GM18520 (cell line): ENCODE measurements at regions not wholly inside any gene's neighbourhood (a gene's known extent, or its start where the extent isn't known, plus 50 kb on each side); places are given as distances from the start of the nearest gene placed in this dataset.

Experiments
- ATAC-seq: cut with Tn5 transposase; IDR thresholded peaks from one replicate; pipeline ENCODE4 v1.9.1; 2021; ENCODE audit not compliant: unreplicated experiment

DNA sequence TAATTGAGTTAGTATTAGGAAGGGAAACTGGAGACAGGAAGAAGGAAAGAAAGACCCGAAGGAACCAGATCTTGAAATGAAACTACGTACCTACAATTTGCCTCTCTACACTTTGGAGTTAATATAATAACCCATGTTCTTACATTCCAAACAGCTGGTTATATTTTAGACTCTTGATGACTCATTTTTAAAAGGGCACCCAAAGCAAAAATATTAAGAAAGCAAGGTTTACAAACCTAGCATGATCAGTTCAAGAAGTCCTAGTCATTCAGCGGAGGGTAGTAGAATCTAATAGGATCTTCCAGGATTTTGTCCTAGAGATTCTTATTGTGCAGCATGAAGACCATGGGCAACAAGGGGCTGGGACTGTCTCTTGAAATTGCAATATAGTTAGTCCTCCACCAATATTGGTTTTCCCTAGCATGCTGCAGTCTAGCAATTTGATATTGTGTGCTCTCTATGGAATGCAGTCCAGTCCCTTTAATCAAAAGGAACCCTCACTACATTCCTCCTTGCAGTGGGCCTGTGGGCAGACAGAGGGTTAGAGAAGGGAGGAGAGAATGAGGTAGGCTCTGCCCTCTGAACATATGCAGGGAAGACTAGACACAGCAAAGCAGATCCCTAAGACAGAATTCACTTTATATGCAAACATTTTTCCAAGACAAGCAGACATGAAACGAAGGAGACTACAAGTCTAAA, 230.3 kb downstream of the INHBA start:
- no peak for ATAC-seq

DNA sequence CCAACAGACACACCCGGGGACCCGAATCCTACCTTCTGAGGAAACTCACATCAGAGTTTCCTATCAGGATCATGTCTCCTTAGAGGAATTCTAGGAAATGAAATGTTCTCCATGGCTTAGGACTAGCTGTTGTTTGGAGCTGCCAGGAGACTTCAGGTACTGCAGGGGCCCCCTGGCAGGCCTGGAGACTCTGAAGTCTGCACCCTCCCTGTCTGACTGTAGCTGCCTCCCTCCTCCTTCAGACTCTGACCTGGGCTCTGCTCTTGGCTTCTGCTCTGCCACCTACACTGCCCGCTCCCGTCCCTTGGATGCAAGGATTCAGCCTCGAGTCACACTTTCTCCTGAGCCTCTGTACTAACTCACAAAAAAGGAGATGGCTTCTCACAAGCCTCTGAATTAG, 232.8 kb downstream of the INHBA start:
- ATAC-seq: no peak

DNA sequence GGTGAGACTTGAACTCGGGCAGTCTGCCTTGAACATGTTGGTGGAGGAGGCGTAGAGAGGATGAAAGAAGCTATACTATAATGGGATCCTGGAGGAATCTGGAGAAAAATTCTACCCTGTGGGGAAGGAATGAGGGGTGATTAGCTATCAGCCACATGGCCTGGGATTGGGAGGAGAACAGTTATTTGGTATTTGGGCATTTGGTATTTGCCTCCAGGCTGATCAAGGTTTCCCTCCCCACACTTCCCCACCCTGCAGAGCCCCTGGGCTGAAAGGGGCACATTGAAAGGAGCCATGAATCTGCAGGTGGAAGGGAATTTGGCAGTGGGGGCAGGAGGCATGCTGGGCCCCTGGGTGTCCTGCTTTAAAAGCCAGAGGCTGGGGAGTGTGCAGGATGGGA, 235.3 kb downstream of the INHBA start:
- ATAC-seq: no peak

GRCh38 chr7:41466760-41467384, 236.0 kb downstream of the INHBA start:
- no peak for ATAC-seq

DNA sequence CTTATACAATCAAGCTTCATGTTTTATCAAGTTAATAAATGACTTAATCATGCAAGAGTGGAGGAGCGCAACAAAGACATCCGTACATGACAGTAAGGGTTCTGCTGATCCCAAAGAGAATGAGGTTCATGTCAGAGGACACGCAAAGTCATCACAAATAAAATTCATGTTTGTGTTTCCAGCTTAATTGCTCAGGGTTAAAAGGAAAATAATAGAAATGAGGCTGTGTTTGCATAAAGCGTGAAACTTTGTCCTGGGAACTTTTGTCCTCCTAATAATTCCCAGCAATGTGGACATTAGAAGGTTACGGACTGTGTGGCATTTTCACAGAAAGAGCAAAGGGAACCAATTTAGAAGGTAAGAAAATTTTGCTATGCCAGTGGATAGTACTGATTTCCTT, 237.3 kb downstream of the INHBA start:
- no peak for ATAC-seq

DNA sequence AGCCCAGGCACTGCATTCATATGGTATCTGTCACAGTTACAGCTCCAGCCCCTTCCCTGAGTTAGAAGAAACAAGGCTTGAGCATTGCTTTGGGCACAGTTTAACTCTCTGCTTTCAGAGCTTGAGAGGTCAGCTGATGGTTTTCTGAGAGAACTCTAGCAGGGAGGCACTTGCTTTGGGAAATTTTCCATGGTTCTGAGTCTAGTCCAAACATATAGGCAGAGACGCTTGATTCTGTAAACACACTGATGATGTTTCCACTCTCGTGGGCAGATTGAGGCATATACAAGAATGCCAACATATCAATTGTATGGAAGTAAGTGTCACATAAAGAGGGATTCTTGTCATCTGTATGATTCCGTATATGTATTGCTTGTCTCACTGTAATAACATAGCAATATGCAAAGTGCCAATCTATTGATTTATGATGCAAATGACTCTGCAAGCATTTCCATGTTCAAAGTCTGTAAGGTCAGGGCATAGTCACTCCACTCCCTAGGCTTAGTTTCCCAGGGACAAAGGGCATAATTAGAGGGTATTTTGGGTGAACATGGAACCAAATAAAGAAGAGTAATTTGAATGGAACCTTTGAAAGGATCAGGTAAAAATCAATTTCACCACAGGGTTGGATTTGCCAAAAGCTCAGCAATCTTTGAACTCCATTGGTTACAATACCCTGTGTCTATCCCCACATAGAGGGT, 239.0 kb downstream of the INHBA start:
- no peak for ATAC-seq

DNA sequence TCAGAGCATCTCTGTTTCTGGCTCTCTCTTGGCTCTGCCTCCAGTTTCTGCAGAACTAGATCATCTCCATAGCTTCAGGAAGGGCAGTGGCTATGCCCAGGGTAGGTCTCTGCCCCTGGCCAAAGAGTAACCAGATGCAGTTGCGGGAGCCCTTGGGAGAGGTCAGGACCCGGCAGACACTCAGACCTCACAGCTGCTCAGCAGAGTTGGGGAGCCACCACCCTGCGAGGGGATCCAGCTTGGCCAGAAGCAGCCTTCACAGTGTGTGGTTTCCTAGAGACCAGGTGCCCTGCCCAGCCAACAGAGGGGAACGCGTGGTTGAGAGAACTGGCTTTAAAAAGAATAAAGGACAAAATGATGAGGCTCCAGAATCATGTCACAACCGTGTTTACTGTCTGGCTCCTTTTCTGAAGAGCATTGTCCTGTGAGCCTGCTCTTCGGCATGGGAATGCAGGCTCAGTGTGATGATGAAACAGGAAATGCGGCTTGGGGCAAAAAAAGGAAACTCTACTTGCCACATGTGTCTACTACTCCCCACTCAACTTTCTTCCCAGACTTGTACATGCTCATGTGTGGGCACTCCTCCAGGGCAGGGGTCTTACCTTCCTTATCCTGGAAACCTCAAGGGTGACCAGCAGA, 243.1 kb downstream of the INHBA start:
- ATAC-seq: no peak

DNA sequence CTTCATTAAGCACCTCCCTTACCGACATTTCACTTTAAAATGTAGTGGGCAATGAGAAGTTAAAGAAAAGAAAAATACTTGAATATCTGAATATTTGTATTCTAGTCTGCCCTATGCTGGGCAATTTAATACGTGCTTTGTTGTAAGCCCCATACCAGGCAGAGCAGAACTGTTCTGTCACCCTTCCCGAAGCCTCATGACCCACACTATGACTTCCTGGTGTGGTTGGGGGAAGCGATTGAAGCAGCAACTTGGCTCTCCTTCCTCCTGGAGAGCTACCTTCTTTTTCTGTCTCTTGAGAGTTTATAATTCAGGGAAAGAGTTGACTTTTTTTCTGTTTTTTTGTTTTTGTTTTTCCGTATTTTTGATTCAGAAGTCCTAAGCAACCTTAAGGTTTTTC, 243.7 kb downstream of the INHBA start:
- ATAC-seq: no peak

- ATAC-seq: no peak
These were observed 245.0 kb downstream of the INHBA start for GRCh38 chr7:41457832-41458437.

DNA sequence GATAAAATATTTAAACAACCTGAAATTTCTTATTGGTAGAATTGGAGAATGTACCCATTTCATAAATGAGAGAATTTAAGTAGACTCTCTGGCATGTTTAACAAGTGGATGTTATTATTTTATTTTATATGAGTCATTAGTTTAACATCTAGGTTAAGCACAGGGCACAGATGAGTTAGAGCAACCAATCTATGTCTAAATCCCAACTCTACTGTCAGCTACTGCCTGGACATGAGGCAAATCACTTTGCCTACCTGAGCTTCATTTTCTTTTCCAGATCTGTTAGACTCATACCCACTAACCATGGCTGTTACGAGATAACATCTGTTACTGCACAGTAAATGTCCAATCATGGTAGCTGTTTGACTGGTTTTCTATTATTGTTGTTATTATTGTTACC, 251.1 kb downstream of the INHBA start:
- ATAC-seq: no peak

DNA sequence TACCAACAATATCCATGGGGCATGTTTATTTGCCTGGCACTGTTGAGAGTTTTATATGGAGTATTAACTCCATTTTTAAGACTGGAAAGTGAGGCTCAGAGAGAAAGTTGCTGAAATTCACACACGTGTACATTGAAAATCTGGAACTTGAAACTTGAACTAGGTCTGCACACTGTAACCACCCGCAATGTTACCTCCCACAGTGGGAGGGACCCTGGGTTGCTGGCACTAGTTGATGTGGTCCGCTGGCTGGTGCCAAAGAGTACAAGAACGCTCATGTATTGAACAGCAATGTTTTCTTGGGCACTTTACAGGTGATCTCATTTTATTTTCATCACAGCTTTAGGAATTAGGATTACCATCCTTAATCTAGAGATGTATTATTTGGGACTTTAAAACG, 253.2 kb downstream of the INHBA start:
- no peak for ATAC-seq

GRCh38 chr7:41449286-41449685, 253.6 kb downstream of the INHBA start:
- no peak for ATAC-seq

GRCh38 chr7:41448104-41448503, 254.8 kb downstream of the INHBA start:
- ATAC-seq: no peak

GRCh38 chr7:41447450-41448042, 255.3 kb downstream of the INHBA start:
- no peak for ATAC-seq

- ATAC-seq: no peak
These were observed 256.1 kb downstream of the INHBA start for GRCh38 chr7:41446606-41447449.

- no peak for ATAC-seq
These were observed 256.9 kb downstream of the INHBA start for GRCh38 chr7:41445946-41446345.

GRCh38 chr7:41445432-41445831, 257.5 kb downstream of the INHBA start:
- no peak for ATAC-seq

GRCh38 chr7:41439515-41439879, 263.4 kb downstream of the INHBA start:
- no peak for ATAC-seq

- ATAC-seq: no peak
These were observed 264.0 kb downstream of the INHBA start for GRCh38 chr7:41438705-41439514.
